ENCODE measurements at regions not wholly inside any gene's neighbourhood (a gene's known extent, or its start where the extent isn't known, plus 50 kb on each side); places are given as distances from the start of the nearest gene placed in this dataset.

- H3K36me3 Mint-ChIP-seq (ENCODE audit: low read depth): no peaks in the 10 kb centered on the region
Measured at GRCh38 chr10:106392778-106393177, 771.7 kb downstream of the SORCS1 start.

More at GRCh38 chr10:106392778-106393177, 771.7 kb downstream of the SORCS1 start:
- H3F3A ChIP-seq (replicated peaks; ENCODE audit: low read depth): no peaks in the 10 kb centered on the region
- H3K4me2 ChIP-seq: no peak overlapping the region
- no peak overlapping the region for H3K4me3 Mint-ChIP-seq
- no peaks in the 10 kb centered on the region for H4K20me1 ChIP-seq (replicated peaks; ENCODE audit: insufficient read depth)
- TF ChIP-seq EZH2phosphoT487 (IDR thresholded peaks at IDR 0.05; ENCODE audit: unreplicated experiment) (no peak), NANOG (IDR thresholded peaks at IDR 0.05; ENCODE audit: borderline replicate concordance) (no peak), STAT1 (IDR thresholded peaks at IDR 0.05; ENCODE audit: unreplicated experiment) (no peak), POLR2AphosphoS5 (IDR thresholded peaks at IDR 0.05; ENCODE audit: low read depth) (no peak), ZNF331 (CRISPR knock-in tag; IDR thresholded peaks at IDR 0.05; ENCODE audit: low read depth) (no peak), EZH2 (IDR thresholded peaks at IDR 0.05; ENCODE audit: low read depth, unreplicated experiment) (no peak), REST (IDR thresholded peaks at IDR 0.05; ENCODE audit: unreplicated experiment) (no peak), CREB1 (CRISPR knock-in tag; IDR thresholded peaks at IDR 0.05; ENCODE audit: low read depth) (no peak), ZNF114 (CRISPR knock-in tag; IDR thresholded peaks at IDR 0.05) (no peak), JUNB (IDR thresholded peaks at IDR 0.05; ENCODE audit: unreplicated experiment) (no peak)
- TF ChIP-seq, protein P1, sequence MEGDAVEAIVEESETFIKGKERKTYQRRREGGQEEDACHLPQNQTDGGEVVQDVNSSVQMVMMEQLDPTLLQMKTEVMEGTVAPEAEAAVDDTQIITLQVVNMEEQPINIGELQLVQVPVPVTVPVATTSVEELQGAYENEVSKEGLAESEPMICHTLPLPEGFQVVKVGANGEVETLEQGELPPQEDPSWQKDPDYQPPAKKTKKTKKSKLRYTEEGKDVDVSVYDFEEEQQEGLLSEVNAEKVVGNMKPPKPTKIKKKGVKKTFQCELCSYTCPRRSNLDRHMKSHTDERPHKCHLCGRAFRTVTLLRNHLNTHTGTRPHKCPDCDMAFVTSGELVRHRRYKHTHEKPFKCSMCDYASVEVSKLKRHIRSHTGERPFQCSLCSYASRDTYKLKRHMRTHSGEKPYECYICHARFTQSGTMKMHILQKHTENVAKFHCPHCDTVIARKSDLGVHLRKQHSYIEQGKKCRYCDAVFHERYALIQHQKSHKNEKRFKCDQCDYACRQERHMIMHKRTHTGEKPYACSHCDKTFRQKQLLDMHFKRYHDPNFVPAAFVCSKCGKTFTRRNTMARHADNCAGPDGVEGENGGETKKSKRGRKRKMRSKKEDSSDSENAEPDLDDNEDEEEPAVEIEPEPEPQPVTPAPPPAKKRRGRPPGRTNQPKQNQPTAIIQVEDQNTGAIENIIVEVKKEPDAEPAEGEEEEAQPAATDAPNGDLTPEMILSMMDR (conservative IDR thresholded peaks at IDR 0.05; ENCODE audit: low read depth in 2 of 2): no peak
- TF ChIP-seq, protein P2, sequence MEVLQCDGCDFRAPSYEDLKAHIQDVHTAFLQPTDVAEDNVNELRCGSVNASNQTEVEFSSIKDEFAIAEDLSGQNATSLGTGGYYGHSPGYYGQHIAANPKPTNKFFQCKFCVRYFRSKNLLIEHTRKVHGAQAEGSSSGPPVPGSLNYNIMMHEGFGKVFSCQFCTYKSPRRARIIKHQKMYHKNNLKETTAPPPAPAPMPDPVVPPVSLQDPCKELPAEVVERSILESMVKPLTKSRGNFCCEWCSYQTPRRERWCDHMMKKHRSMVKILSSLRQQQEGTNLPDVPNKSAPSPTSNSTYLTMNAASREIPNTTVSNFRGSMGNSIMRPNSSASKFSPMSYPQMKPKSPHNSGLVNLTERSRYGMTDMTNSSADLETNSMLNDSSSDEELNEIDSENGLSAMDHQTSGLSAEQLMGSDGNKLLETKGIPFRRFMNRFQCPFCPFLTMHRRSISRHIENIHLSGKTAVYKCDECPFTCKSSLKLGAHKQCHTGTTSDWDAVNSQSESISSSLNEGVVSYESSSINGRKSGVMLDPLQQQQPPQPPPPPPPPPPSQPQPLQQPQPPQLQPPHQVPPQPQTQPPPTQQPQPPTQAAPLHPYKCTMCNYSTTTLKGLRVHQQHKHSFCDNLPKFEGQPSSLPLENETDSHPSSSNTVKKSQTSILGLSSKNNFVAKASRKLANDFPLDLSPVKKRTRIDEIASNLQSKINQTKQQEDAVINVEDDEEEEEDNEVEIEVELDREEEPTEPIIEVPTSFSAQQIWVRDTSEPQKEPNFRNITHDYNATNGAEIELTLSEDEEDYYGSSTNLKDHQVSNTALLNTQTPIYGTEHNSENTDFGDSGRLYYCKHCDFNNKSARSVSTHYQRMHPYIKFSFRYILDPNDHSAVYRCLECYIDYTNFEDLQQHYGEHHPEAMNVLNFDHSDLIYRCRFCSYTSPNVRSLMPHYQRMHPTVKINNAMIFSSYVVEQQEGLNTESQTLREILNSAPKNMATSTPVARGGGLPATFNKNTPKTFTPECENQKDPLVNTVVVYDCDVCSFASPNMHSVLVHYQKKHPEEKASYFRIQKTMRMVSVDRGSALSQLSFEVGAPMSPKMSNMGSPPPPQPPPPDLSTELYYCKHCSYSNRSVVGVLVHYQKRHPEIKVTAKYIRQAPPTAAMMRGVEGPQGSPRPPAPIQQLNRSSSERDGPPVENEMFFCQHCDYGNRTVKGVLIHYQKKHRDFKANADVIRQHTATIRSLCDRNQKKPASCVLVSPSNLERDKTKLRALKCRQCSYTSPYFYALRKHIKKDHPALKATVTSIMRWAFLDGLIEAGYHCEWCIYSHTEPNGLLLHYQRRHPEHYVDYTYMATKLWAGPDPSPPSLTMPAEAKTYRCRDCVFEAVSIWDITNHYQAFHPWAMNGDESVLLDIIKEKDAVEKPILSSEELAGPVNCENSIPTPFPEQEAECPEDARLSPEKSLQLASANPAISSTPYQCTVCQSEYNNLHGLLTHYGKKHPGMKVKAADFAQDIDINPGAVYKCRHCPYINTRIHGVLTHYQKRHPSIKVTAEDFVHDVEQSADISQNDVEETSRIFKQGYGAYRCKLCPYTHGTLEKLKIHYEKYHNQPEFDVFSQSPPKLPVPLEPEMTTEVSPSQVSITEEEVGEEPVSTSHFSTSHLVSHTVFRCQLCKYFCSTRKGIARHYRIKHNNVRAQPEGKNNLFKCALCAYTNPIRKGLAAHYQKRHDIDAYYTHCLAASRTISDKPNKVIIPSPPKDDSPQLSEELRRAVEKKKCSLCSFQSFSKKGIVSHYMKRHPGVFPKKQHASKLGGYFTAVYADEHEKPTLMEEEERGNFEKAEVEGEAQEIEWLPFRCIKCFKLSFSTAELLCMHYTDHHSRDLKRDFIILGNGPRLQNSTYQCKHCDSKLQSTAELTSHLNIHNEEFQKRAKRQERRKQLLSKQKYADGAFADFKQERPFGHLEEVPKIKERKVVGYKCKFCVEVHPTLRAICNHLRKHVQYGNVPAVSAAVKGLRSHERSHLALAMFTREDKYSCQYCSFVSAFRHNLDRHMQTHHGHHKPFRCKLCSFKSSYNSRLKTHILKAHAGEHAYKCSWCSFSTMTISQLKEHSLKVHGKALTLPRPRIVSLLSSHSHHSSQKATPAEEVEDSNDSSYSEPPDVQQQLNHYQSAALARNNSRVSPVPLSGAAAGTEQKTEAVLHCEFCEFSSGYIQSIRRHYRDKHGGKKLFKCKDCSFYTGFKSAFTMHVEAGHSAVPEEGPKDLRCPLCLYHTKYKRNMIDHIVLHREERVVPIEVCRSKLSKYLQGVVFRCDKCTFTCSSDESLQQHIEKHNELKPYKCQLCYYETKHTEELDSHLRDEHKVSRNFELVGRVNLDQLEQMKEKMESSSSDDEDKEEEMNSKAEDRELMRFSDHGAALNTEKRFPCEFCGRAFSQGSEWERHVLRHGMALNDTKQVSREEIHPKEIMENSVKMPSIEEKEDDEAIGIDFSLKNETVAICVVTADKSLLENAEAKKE (CRISPR knock-in tag; IDR thresholded peaks at IDR 0.05): no peak
- TF ChIP-seq, protein P3, sequence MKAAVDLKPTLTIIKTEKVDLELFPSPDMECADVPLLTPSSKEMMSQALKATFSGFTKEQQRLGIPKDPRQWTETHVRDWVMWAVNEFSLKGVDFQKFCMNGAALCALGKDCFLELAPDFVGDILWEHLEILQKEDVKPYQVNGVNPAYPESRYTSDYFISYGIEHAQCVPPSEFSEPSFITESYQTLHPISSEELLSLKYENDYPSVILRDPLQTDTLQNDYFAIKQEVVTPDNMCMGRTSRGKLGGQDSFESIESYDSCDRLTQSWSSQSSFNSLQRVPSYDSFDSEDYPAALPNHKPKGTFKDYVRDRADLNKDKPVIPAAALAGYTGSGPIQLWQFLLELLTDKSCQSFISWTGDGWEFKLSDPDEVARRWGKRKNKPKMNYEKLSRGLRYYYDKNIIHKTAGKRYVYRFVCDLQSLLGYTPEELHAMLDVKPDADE (IDR thresholded peaks at IDR 0.05): no peak
- H3K27ac Mint-ChIP-seq: no peak overlapping the region
- H3K27me3 ChIP-seq (ENCODE audit: insufficient read depth): no peaks in the 10 kb centered on the region
- no peaks in the 10 kb centered on the region for H3K36me3 ChIP-seq (ENCODE audit: insufficient read depth)
- ATAC-seq (peak; percentile 86), DNase-seq (ENCODE audit: low spot score) (peak; percentile 24)
- H3K27ac ChIP-seq (ENCODE audit: low read depth): no peak overlapping the region
- H3K9me2 ChIP-seq (ENCODE audit: insufficient read depth): no peaks in the 10 kb centered on the region
- H3K9me3 Mint-ChIP-seq: no peaks in the 10 kb centered on the region
- H3K4me1 ChIP-seq (ENCODE audit: insufficient read depth): 0 out of 2 replicates have a peak, but pooled peaks cover 8% of the 10 kb centered on the region
- H3K4me1 Mint-ChIP-seq: peaks cover 10% of the 10 kb centered on the region; the same call in 2 of the 3 replicates
- no peak overlapping the region for H3K4me3 ChIP-seq
- H2AFZ ChIP-seq: no peak overlapping the region
- H3K79me2 ChIP-seq (replicated peaks; ENCODE audit: insufficient read depth): no peaks in the 10 kb centered on the region
- H3K27me3 Mint-ChIP-seq (ENCODE audit: insufficient read depth, low read depth, poor library complexity): no peaks in the 10 kb centered on the region

Measured in GM23338 (cell line).